ENCODE measurements at regions not wholly inside any gene's neighbourhood (a gene's known extent, or its start where the extent isn't known, plus 50 kb on each side); places are given as distances from the start of the nearest gene placed in this dataset.
A peak's percentile ranks its signal among the peaks of the same experiment; 100 is the strongest.

GRCh38 chr20:8073024-8073832 lies 53.7 kb upstream of the TMX4 start:
- no peaks in the 10 kb centered on the region for H3K36me3 ChIP-seq (ENCODE audit: control insufficient read depth in 4 of 4, insufficient read depth in 4 of 4, low read length in 3 of 4)
- 27% methylated on average over 4 of the region's 5 CpGs for WGBS (ENCODE audit: insufficient coverage)
- H3K4me1 ChIP-seq (ENCODE audit: control extremely low read depth in 1 of 4, control insufficient read depth in 4 of 4, insufficient read depth in 4 of 4, low read length in 3 of 4): peaks cover 0 to 6% (median under 1%) of the 10 kb centered on the region in 4 experiments
- POLR2A ChIA-PET: no interaction called here
- peak in 2 of 3 donors; percentile 37 to 53 for DNase-seq
- CTCF ChIA-PET: interaction anchor here (1.4 kb wide), 1 partner anchor 16 kb away, joined by 4 read pairs; no protein-coding TSS in a partner anchor
- H3K9me3 ChIP-seq (ENCODE audit: control extremely low read depth in 1 of 5, control insufficient read depth in 4 of 5, insufficient read depth in 2 of 5, low read depth in 1 of 5, low read length in 4 of 5): no peaks in the 10 kb centered on the region
- no peak overlapping the region for H3K27ac ChIP-seq (ENCODE audit: insufficient read depth in 1 of 2, low read depth in 1 of 2, low read length in 2 of 2, poor library complexity in 1 of 2, severe bottlenecking in 2 of 2)
- H3K4me3 ChIP-seq (ENCODE audit: control insufficient read depth in 1 of 7, extremely low read depth in 1 of 7, insufficient read depth in 4 of 7, low read depth in 2 of 7, low read length in 6 of 7): no peak overlapping the region
- no peaks in the 10 kb centered on the region for H3K27me3 ChIP-seq (replicated peaks in 2 of 5; ENCODE audit: control insufficient read depth in 4 of 5, insufficient read depth in 5 of 5, low read length in 4 of 5)

- POLR2A ChIA-PET: no interaction called here
- WGBS (ENCODE audit: insufficient coverage): 95% methylated on average over 2 of the region's 3 CpGs
- Histone ChIP-seq H3K9me3 (ENCODE audit: control extremely low read depth in 1 of 5, control insufficient read depth in 4 of 5, insufficient read depth in 2 of 5, low read depth in 1 of 5, low read length in 4 of 5) (no peaks in the 10 kb centered on the region), H3K4me3 (ENCODE audit: control insufficient read depth in 1 of 7, extremely low read depth in 1 of 7, insufficient read depth in 4 of 7, low read depth in 2 of 7, low read length in 6 of 7) (no peak overlapping the region), H3K4me1 (ENCODE audit: control extremely low read depth in 1 of 4, control insufficient read depth in 4 of 4, insufficient read depth in 4 of 4, low read length in 3 of 4) (peaks cover 0 to 6% (median under 1%) of the 10 kb centered on the region in 4 experiments), H3K27ac (ENCODE audit: insufficient read depth in 1 of 2, low read depth in 1 of 2, low read length in 2 of 2, poor library complexity in 1 of 2, severe bottlenecking in 2 of 2) (no peak overlapping the region), H3K36me3 (ENCODE audit: control insufficient read depth in 4 of 4, insufficient read depth in 4 of 4, low read length in 3 of 4) (no peaks in the 10 kb centered on the region), H3K27me3 (replicated peaks in 2 of 5; ENCODE audit: control insufficient read depth in 4 of 5, insufficient read depth in 5 of 5, low read length in 4 of 5) (no peaks in the 10 kb centered on the region)
- DNase-seq: no peak
- CTCF ChIA-PET: no interaction called here
These were observed 55.4 kb upstream of the TMX4 start for GRCh38 chr20:8074931-8075330.

DNA sequence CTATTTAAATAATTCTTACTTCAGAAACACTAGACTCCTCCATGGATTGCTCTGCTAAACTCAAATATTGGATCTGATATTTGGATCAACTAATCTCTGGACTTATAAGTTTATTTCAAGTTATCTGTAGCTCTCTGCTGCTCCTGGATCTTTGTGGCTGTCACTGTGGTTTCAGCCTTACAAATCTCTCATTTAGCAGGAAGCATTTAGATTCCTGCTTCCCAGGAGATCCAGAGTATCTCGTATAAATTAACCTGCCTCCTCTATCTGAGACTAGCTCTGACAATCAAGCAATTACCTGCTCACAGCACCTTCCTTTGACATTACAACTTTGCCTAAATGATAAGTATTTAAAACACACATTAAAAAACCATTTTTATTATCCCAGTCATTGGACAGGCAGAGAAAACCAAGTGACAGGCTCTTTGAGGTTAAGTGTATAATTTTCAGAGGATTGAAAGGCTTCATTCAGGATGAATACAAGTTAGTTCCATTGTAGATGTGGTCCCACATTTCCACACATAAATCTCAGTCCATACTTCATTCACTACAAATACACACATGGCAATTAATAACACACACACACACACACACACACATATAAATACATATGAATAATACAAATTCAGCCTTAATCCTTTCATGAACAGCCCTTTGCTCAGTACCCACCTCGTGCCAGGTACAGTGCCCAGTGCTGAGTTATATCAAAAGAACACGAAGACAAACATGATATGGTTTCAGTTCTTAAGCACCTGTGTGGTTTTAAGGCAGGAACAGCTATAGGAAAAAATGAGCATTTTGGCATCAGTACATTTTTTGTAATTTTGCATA lies 55.5 kb upstream of the PLCB1 start:
- 59% methylated on average over 2 of the region's 3 CpGs for WGBS (ENCODE audit: insufficient coverage)
- POLR2A ChIA-PET: interaction anchor here (0.6 kb wide), 1 partner anchor 12 kb away, joined by 3 read pairs; no protein-coding TSS in a partner anchor
- Histone ChIP-seq H3K27ac (ENCODE audit: insufficient read depth in 1 of 2, low read depth in 1 of 2, low read length in 2 of 2, poor library complexity in 1 of 2, severe bottlenecking in 2 of 2) (no peak overlapping the region), H3K9me3 (ENCODE audit: control extremely low read depth in 1 of 5, control insufficient read depth in 4 of 5, insufficient read depth in 2 of 5, low read depth in 1 of 5, low read length in 4 of 5) (no peaks in the 10 kb centered on the region), H3K27me3 (replicated peaks in 2 of 5; ENCODE audit: control insufficient read depth in 4 of 5, insufficient read depth in 5 of 5, low read length in 4 of 5) (no peaks in the 10 kb centered on the region), H3K4me3 (ENCODE audit: control insufficient read depth in 1 of 7, extremely low read depth in 1 of 7, insufficient read depth in 4 of 7, low read depth in 2 of 7, low read length in 6 of 7) (no peak overlapping the region), H3K4me1 (ENCODE audit: control extremely low read depth in 1 of 4, control insufficient read depth in 4 of 4, insufficient read depth in 4 of 4, low read length in 3 of 4) (peaks cover 0 to 6% (median under 1%) of the 10 kb centered on the region in 4 experiments), H3K36me3 (ENCODE audit: control insufficient read depth in 4 of 4, insufficient read depth in 4 of 4, low read length in 3 of 4) (no peaks in the 10 kb centered on the region)
- CTCF ChIA-PET: no interaction called here
- no peak for DNase-seq

DNA sequence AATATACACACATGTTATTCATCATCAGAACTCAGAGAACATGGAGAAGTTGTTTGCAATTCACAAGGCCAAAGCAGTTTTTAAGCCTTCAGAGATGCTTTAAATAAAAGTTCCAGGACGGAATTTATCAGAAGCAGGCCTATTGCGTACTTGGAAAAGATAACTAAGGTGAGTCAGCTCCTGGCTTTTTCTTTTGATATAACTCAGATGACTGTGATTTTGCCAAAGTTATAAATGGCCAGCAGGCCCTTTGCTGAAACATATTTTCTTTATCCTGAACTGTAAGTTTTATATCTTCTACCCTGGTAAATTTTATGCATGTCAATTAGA lies 55.0 kb upstream of the PLCB1 start:
- Histone ChIP-seq H3K9me3 (ENCODE audit: control extremely low read depth in 1 of 5, control insufficient read depth in 4 of 5, insufficient read depth in 2 of 5, low read depth in 1 of 5, low read length in 4 of 5) (no peaks in the 10 kb centered on the region), H3K4me1 (ENCODE audit: control extremely low read depth in 1 of 4, control insufficient read depth in 4 of 4, insufficient read depth in 4 of 4, low read length in 3 of 4) (peaks cover 0 to 6% (median under 1%) of the 10 kb centered on the region in 4 experiments), H3K27me3 (replicated peaks in 2 of 5; ENCODE audit: control insufficient read depth in 4 of 5, insufficient read depth in 5 of 5, low read length in 4 of 5) (no peaks in the 10 kb centered on the region), H3K27ac (ENCODE audit: insufficient read depth in 1 of 2, low read depth in 1 of 2, low read length in 2 of 2, poor library complexity in 1 of 2, severe bottlenecking in 2 of 2) (no peak overlapping the region), H3K4me3 (ENCODE audit: control insufficient read depth in 1 of 7, extremely low read depth in 1 of 7, insufficient read depth in 4 of 7, low read depth in 2 of 7, low read length in 6 of 7) (no peak overlapping the region), H3K36me3 (ENCODE audit: control insufficient read depth in 4 of 4, insufficient read depth in 4 of 4, low read length in 3 of 4) (no peaks in the 10 kb centered on the region)
- DNase-seq: no peak
- WGBS (ENCODE audit: insufficient coverage): 100% methylated on average over 2 of the region's 2 CpGs
- ChIA-PET CTCF (no interaction called here), POLR2A (no interaction called here)

DNA sequence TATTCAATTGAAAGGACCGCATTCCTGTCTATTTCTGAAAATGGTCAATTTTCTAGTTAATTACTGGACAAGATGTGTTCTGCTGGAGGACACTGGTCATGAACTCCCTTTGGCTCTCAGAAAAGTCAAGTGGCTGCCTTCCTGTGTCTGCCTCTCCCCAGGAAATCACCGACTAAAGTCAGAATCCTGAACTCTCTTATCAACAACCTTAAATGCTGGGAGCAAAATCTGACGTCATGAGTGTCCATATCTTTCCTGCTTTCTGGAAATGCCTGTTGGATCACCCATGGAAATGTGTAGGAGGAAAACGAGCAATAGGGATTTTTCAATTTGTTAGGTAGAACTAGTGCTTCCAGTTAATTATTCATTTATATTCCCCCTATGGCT lies 53.5 kb upstream of the PLCB1 start:
- no peak overlapping the region for H3K4me3 ChIP-seq (ENCODE audit: control insufficient read depth in 1 of 7, extremely low read depth in 1 of 7, insufficient read depth in 4 of 7, low read depth in 2 of 7, low read length in 6 of 7)
- H3K27me3 ChIP-seq (replicated peaks in 2 of 5; ENCODE audit: control insufficient read depth in 4 of 5, insufficient read depth in 5 of 5, low read length in 4 of 5): no peaks in the 10 kb centered on the region
- DNase-seq: no peak
- H3K4me1 ChIP-seq (ENCODE audit: control extremely low read depth in 1 of 4, control insufficient read depth in 4 of 4, insufficient read depth in 4 of 4, low read length in 3 of 4): no peaks in the 10 kb centered on the region
- 100% methylated on average over 1 of the region's 4 CpGs for WGBS (ENCODE audit: insufficient coverage)
- CTCF ChIA-PET: no interaction called here
- H3K27ac ChIP-seq (ENCODE audit: insufficient read depth in 1 of 2, low read depth in 1 of 2, low read length in 2 of 2, poor library complexity in 1 of 2, severe bottlenecking in 2 of 2): no peak overlapping the region
- no peaks in the 10 kb centered on the region for H3K36me3 ChIP-seq (ENCODE audit: control insufficient read depth in 4 of 4, insufficient read depth in 4 of 4, low read length in 3 of 4)
- POLR2A ChIA-PET: no interaction called here
- no peaks in the 10 kb centered on the region for H3K9me3 ChIP-seq (ENCODE audit: control extremely low read depth in 1 of 5, control insufficient read depth in 4 of 5, insufficient read depth in 2 of 5, low read depth in 1 of 5, low read length in 4 of 5)

- CTCF ChIA-PET: no interaction called here
- no peaks in the 10 kb centered on the region for H3K36me3 ChIP-seq (ENCODE audit: control insufficient read depth in 4 of 4, insufficient read depth in 4 of 4, low read length in 3 of 4)
- no peaks in the 10 kb centered on the region for H3K4me1 ChIP-seq (ENCODE audit: control extremely low read depth in 1 of 4, control insufficient read depth in 4 of 4, insufficient read depth in 4 of 4, low read length in 3 of 4)
- H3K4me3 ChIP-seq (ENCODE audit: control insufficient read depth in 1 of 7, extremely low read depth in 1 of 7, insufficient read depth in 4 of 7, low read depth in 2 of 7, low read length in 6 of 7): no peak overlapping the region
- H3K27ac ChIP-seq (ENCODE audit: insufficient read depth in 1 of 2, low read depth in 1 of 2, low read length in 2 of 2, poor library complexity in 1 of 2, severe bottlenecking in 2 of 2): no peak overlapping the region
- no peaks in the 10 kb centered on the region for H3K9me3 ChIP-seq (ENCODE audit: control extremely low read depth in 1 of 5, control insufficient read depth in 4 of 5, insufficient read depth in 2 of 5, low read depth in 1 of 5, low read length in 4 of 5)
- H3K27me3 ChIP-seq (replicated peaks in 2 of 5; ENCODE audit: control insufficient read depth in 4 of 5, insufficient read depth in 5 of 5, low read length in 4 of 5): no peaks in the 10 kb centered on the region
- POLR2A ChIA-PET: no interaction called here
- DNase-seq: no peak
These were observed 52.1 kb upstream of the PLCB1 start for GRCh38 chr20:8079976-8080375.

DNA sequence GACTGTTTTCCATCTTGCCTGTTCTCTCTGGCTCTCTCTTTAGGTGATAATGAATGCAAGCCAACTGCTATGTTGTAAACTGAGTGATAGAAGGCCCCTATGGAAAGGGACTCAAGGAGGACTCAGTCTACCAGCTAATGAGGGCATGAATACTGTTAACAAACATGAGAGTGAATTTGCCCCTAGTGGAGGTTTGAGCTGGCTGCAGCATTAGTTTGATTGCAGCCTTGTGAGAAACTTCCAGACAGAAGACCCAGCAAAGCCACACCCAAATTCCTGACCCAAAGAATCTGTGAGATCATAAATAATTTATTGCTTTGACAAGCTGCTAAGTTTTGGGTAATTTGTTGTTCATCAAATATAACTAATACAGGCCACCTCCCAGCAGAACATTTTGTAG lies 50.0 kb upstream of the PLCB1 start:
- DNase-seq: no peak
- no peak overlapping the region for H3K27ac ChIP-seq (ENCODE audit: insufficient read depth in 1 of 2, low read depth in 1 of 2, low read length in 2 of 2, poor library complexity in 1 of 2, severe bottlenecking in 2 of 2)
- no peaks in the 10 kb centered on the region for H3K36me3 ChIP-seq (ENCODE audit: control insufficient read depth in 4 of 4, insufficient read depth in 4 of 4, low read length in 3 of 4)
- ChIA-PET POLR2A (interaction anchor here (0.7 kb wide), 1 partner anchor 1190 kb away, joined by 3 read pairs; no protein-coding TSS in a partner anchor), CTCF (interaction anchor here (1.1 to 1.6 kb wide), 5 partner anchors 9 to 161 kb away, joined by 3 to 7 read pairs (median 3); no protein-coding TSS in a partner anchor)
- H3K4me3 ChIP-seq (ENCODE audit: control insufficient read depth in 1 of 7, extremely low read depth in 1 of 7, insufficient read depth in 4 of 7, low read depth in 2 of 7, low read length in 6 of 7): no peak overlapping the region
- no peaks in the 10 kb centered on the region for H3K27me3 ChIP-seq (replicated peaks in 2 of 5; ENCODE audit: control insufficient read depth in 4 of 5, insufficient read depth in 5 of 5, low read length in 4 of 5)
- H3K9me3 ChIP-seq (ENCODE audit: control extremely low read depth in 1 of 5, control insufficient read depth in 4 of 5, insufficient read depth in 2 of 5, low read depth in 1 of 5, low read length in 4 of 5): peaks cover 0 to 1% (median 0%) of the 10 kb centered on the region in 5 experiments
- no peaks in the 10 kb centered on the region for H3K4me1 ChIP-seq (ENCODE audit: control extremely low read depth in 1 of 4, control insufficient read depth in 4 of 4, insufficient read depth in 4 of 4, low read length in 3 of 4)
